Fibroblast of lung (primary cell): ENCODE measurements at regions not wholly inside any gene's neighbourhood (a gene's known extent, or its start where the extent isn't known, plus 50 kb on each side); places are given as distances from the start of the nearest gene placed in this dataset.

Experiments
- DNase-seq, 2 donors: peaks; one replicate each; pipeline versions ENCODE4 v3.0.0 to v3.0.0-alpha.2; 2010; ENCODE audit warnings: low read depth in 2 of 2
- H2AFZ ChIP-seq: 2 replicates; pipeline ENCODE4 v1.5.1; 2012; ENCODE audit warnings: low read length, control low read depth, inconsistent platforms
- H3K27ac ChIP-seq: 2 replicates; pipeline ENCODE4 v1.5.1; 2011; ENCODE audit warnings: low read length, control low read depth; ENCODE audit not compliant: insufficient read depth
- H3K27me3 ChIP-seq: 2 replicates; pipeline ENCODE4 v1.5.1; 2011; ENCODE audit warnings: mild to moderate bottlenecking, low read length; ENCODE audit not compliant: control insufficient read depth, insufficient read depth
- H3K36me3 ChIP-seq: 2 replicates; pipeline ENCODE4 v1.5.1; 2011; ENCODE audit warnings: low read length; ENCODE audit not compliant: control insufficient read depth, insufficient read depth
- H3K4me1 ChIP-seq: 2 replicates; pipeline ENCODE4 v1.5.1; 2011; ENCODE audit warnings: low read length; ENCODE audit not compliant: control insufficient read depth, insufficient read depth; ENCODE audit errors: extremely low read depth
- H3K4me2 ChIP-seq: 2 replicates; pipeline ENCODE4 v1.5.1; 2011; ENCODE audit warnings: low read length, control low read depth; ENCODE audit not compliant: insufficient read depth; ENCODE audit errors: extremely low read depth
- H3K4me3 ChIP-seq, 4 experiments: fragments of 200-600 bp in 1 of 4; sonication (generic) in 1 of 4; replicated peaks in 1 of 4; 2 replicates each; pipeline ENCODE4 v1.5.1; 2011 to 2016; ENCODE audit warnings: low read length in 4 of 4, low read depth in 3 of 4, mild to moderate bottlenecking in 3 of 4, control low read depth in 2 of 4, inconsistent platforms in 1 of 4, mixed read lengths in 1 of 4; ENCODE audit not compliant: insufficient read depth in 1 of 4; ENCODE audit errors: control extremely low read depth in 1 of 4
- H3K79me2 ChIP-seq: 2 replicates; pipeline ENCODE4 v1.5.1; 2012; ENCODE audit warnings: mild to moderate bottlenecking, low read length, inconsistent platforms; ENCODE audit not compliant: control insufficient read depth, insufficient read depth
- H3K9ac ChIP-seq: 2 replicates; pipeline ENCODE4 v1.5.1; 2011; ENCODE audit warnings: mild to moderate bottlenecking, low read length, control low read depth; ENCODE audit not compliant: insufficient read depth
- H3K9me3 ChIP-seq: 2 replicates; pipeline ENCODE4 v1.5.1; 2012; ENCODE audit warnings: low read depth, low read length; ENCODE audit not compliant: control insufficient read depth, insufficient read depth
- H4K20me1 ChIP-seq: 2 replicates; pipeline ENCODE4 v1.5.1; 2011; ENCODE audit warnings: low read length; ENCODE audit not compliant: control insufficient read depth, insufficient read depth; ENCODE audit errors: extremely low read depth
- EZH2 ChIP-seq: IDR thresholded peaks from 2 replicates; pipeline ENCODE4 v1.5.1; 2012; ENCODE audit warnings: low read length, control low read depth, mild to moderate bottlenecking; ENCODE audit errors: missing control alignments
- TF ChIP-seq, protein P1 (sequence below), 2 donors: IDR thresholded peaks in 1 of 2; conservative IDR thresholded peaks in 1 of 2; 1 replicate in 1 of 2; 2 replicates in 1 of 2; pipeline ENCODE4 v1.5.1; 2011 to 2012; ENCODE audit warnings: low read length in 2 of 2, control low read depth in 1 of 2, inconsistent platforms in 1 of 2, low read depth in 1 of 2, mild to moderate bottlenecking in 1 of 2

DNA sequence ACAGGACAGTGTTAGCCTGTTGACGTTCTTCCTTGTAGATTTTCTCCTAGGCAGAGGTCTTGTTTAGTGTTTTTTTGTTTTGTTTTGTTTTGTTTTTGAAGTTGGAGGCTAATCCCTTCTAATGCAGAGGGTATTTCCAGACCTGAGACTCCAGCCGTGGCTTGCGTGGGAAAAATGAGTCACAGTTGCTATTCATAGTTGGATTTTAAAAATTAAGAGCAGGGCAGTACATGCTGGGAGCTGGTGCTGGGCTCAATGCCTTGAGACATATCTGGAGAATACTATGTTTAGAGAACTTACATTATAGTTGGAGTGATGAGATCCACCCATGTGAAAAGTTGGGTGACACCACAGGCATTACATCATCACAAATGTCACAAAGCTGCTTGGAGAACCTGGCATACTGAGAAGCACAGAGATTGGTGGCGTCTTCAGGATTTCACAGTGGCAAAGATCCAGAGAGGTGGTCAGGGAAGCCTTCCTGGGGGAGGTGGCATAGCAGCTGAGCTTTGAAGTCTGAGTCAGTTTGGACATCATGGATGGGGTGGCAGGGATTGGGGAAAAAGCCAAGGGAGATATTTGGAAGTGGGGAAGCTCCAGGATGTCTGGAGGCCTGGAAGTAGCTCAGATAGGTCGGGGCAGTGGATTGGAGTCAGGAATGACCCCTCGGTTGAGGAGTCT is 249.4 kb downstream of the LOXHD1 start:
- Histone ChIP-seq H3K9me3 (no peaks in the 10 kb centered on the region), H3K79me2 (no peaks in the 10 kb centered on the region), H3K27me3 (no peaks in the 10 kb centered on the region), H3K4me2 (no peak overlapping the region), H3K36me3 (no peaks in the 10 kb centered on the region), H3K4me1 (no peaks in the 10 kb centered on the region), H2AFZ (no peak overlapping the region), H3K27ac (no peak overlapping the region), H3K9ac (no peak overlapping the region), H3K4me3 (no peak overlapping the region), H4K20me1 (no peaks in the 10 kb centered on the region)
- peak in 1 of 2 donors; percentile 63 for DNase-seq
- TF ChIP-seq, protein P1, sequence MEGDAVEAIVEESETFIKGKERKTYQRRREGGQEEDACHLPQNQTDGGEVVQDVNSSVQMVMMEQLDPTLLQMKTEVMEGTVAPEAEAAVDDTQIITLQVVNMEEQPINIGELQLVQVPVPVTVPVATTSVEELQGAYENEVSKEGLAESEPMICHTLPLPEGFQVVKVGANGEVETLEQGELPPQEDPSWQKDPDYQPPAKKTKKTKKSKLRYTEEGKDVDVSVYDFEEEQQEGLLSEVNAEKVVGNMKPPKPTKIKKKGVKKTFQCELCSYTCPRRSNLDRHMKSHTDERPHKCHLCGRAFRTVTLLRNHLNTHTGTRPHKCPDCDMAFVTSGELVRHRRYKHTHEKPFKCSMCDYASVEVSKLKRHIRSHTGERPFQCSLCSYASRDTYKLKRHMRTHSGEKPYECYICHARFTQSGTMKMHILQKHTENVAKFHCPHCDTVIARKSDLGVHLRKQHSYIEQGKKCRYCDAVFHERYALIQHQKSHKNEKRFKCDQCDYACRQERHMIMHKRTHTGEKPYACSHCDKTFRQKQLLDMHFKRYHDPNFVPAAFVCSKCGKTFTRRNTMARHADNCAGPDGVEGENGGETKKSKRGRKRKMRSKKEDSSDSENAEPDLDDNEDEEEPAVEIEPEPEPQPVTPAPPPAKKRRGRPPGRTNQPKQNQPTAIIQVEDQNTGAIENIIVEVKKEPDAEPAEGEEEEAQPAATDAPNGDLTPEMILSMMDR (conservative IDR thresholded peaks at IDR 0.05 in 1 of 2, IDR thresholded peaks at IDR 0.05 in 1 of 2; ENCODE audit: low read depth in 1 of 2, low read length in 2 of 2) = no peak

DNA sequence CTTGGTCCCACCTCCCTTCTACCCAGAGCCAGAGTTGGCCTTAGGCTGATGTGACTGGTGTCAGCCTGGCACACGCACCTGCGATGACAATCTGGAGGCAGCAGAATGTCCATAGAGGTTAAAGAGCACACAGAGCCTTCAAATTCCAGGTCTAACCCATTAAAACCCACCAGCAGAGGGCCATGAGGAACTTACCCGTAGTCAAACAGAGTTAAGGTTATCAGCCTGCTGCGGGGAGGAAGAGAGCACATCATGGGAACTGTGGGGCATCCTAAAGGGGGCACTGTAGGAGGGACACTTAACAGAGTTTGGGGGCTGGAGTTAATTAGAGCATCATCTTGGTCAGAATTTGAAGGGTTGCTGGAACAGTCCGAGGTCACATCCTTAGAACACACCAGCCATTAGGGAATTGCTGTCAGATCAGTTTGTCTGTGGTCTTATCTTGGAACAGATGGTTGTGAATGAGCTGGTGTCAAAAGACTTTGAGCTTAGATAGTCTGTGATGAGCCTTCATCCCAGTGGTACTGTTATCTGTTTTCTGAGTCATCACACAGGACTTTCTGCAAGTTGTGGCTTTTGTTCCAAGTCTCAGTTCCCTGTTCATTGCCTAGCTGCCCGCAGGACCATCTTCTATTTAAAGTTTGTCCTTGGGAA is 248.6 kb downstream of the LOXHD1 start:
- Histone ChIP-seq H3K79me2 (no peaks in the 10 kb centered on the region), H3K4me2 (no peak overlapping the region), H3K36me3 (no peaks in the 10 kb centered on the region), H3K9me3 (no peaks in the 10 kb centered on the region), H3K9ac (no peak overlapping the region), H3K4me3 (no peak overlapping the region), H3K27me3 (no peaks in the 10 kb centered on the region), H3K27ac (no peak overlapping the region), H4K20me1 (no peaks in the 10 kb centered on the region), H3K4me1 (no peaks in the 10 kb centered on the region), H2AFZ (no peak overlapping the region)
- TF ChIP-seq EZH2 = no peak
- TF ChIP-seq, protein P1 (conservative IDR thresholded peaks at IDR 0.05 in 1 of 2, IDR thresholded peaks at IDR 0.05 in 1 of 2; ENCODE audit: low read depth in 1 of 2, low read length in 2 of 2) = no peak
- DNase-seq = no peak

DNA sequence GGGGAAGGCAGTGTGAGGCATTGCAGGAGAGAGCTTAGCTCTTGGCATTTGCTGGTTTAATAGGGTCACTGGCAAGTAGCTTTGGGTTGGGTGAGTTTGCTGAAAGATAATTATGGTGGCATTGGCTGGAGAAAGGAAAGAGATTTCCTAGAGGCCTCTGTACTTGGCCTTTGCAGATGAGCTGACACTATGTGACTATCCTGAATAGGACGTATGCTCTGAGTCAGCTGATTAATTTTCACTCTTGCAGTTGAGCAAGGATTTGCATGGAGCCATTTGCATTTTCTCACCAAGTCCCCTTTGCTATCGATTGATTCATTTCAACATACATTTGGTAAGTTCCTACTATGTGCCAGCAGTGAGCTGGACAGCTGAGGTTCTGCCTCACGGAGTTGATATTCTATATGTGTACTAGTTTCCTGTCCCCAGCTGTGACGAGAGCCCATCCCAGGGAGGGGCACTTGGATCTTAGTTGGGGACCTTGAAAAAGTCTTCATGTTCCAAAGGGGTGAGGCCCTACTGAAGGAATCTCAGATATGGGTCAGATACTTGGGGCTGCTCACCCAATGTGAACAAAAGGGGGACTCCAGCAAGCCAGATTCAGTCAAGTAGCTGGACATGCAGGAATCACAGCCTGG is 245.7 kb downstream of the LOXHD1 start:
- no peaks in the 10 kb centered on the region for H3K36me3 ChIP-seq
- H4K20me1 ChIP-seq = no peaks in the 10 kb centered on the region
- DNase-seq = no peak
- no peaks in the 10 kb centered on the region for H3K4me1 ChIP-seq
- H3K27ac ChIP-seq = no peak overlapping the region
- H3K79me2 ChIP-seq = no peaks in the 10 kb centered on the region
- H3K9me3 ChIP-seq = no peaks in the 10 kb centered on the region
- H3K9ac ChIP-seq = no peak overlapping the region
- H3K27me3 ChIP-seq = no peaks in the 10 kb centered on the region
- H3K4me3 ChIP-seq = no peak overlapping the region
- H2AFZ ChIP-seq = no peak overlapping the region
- TF ChIP-seq, protein P1 (conservative IDR thresholded peaks at IDR 0.05 in 1 of 2, IDR thresholded peaks at IDR 0.05 in 1 of 2; ENCODE audit: low read depth in 1 of 2, low read length in 2 of 2) = no peak
- TF ChIP-seq EZH2 = no peak
- H3K4me2 ChIP-seq = no peak overlapping the region
